Smooth muscle cell (in vitro differentiated cells): ENCODE measurements at regions not wholly inside any gene's neighbourhood (a gene's known extent, or its start where the extent isn't known, plus 50 kb on each side); places are given as distances from the start of the nearest gene placed in this dataset.

Experiments
- DNase-seq: peaks from one replicate; lab custom pipeline; 2025; ENCODE audit not compliant: unreplicated experiment; lab: John Stamatoyannopoulos, UW
- H2AFZ ChIP-seq: fragments of 200-600 bp; sonication (generic); 2 replicates; pipeline ENCODE4 v1.6.0; 2016; ENCODE audit warnings: antibody characterized with exemption, low read depth, mild to moderate bottlenecking
- H3F3A ChIP-seq: fragments of 200-600 bp; sonication (generic); 2 replicates; pipeline ENCODE4 v1.6.0; 2017; ENCODE audit warnings: antibody characterized with exemption, low read depth
- H3K27ac ChIP-seq: fragments of 200-600 bp; sonication (generic); 2 replicates; pipeline ENCODE4 v1.5.1; 2016; ENCODE audit warnings: low read depth, mild to moderate bottlenecking
- H3K27me3 ChIP-seq: fragments of 200-600 bp; sonication (generic); 2 replicates; pipeline ENCODE4 v1.6.1; 2016; ENCODE audit warnings: low read depth, mild to moderate bottlenecking
- H3K36me3 ChIP-seq: fragments of 200-600 bp; sonication (generic); 2 replicates; pipeline ENCODE4 v1.5.1; 2016; ENCODE audit warnings: low read depth
- H3K4me1 ChIP-seq: fragments of 200-600 bp; sonication (generic); 2 replicates; pipeline ENCODE4 v1.5.1; 2016; ENCODE audit warnings: low read depth
- H3K4me2 ChIP-seq: fragments of 200-600 bp; sonication (generic); 2 replicates; pipeline ENCODE4 v1.6.0; 2016; ENCODE audit warnings: mild to moderate bottlenecking
- H3K4me3 ChIP-seq: fragments of 200-600 bp; sonication (generic); 2 replicates; pipeline ENCODE4 v1.5.1; 2016; ENCODE audit warnings: mild to moderate bottlenecking
- H3K79me2 ChIP-seq: fragments of 200-600 bp; sonication (generic); 2 replicates; pipeline ENCODE4 v1.6.0; 2016; ENCODE audit warnings: low read depth, mild to moderate bottlenecking
- H3K9ac ChIP-seq: fragments of 200-600 bp; sonication (generic); 2 replicates; pipeline ENCODE4 v1.6.0; 2016; ENCODE audit warnings: low read depth
- H3K9me3 ChIP-seq: fragments of 200-600 bp; sonication (generic); replicated peaks from 2 replicates; pipeline ENCODE4 v1.5.1; 2016; ENCODE audit warnings: low read depth
- H4K20me1 ChIP-seq: fragments of 200-600 bp; sonication (generic); 2 replicates; pipeline ENCODE4 v1.6.0; 2016; ENCODE audit warnings: low read depth
- CTCF ChIP-seq: fragments of 200-600 bp; sonication (generic); IDR thresholded peaks from 2 replicates; pipeline ENCODE4 v1.5.1; 2017; ENCODE audit warnings: borderline replicate concordance, mild to moderate bottlenecking, antibody characterized with exemption; ENCODE audit not compliant: insufficient read depth, poor library complexity, severe bottlenecking
- WGBS: methylation state at CpG from one replicate; pipeline ENCODE4 v1.1.7; 2016; ENCODE audit warnings: low lambda C conversion rate; 5-methylcytosine and 5-hydroxymethylcytosine counted together

- Histone ChIP-seq H3K27ac (peak overlapping the region; percentile 86), H3K9ac (peak overlapping the region; percentile 63), H4K20me1 (no peaks in the 10 kb centered on the region), H3F3A (peaks cover 23% of the 10 kb centered on the region), H3K9me3 (no peaks in the 10 kb centered on the region), H3K4me2 (peak overlapping the region; percentile 18), H2AFZ (no peak overlapping the region), H3K4me1 (peaks cover 21% of the 10 kb centered on the region), H3K36me3 (no peaks in the 10 kb centered on the region), H3K4me3 (no peak overlapping the region), H3K27me3 (no peaks in the 10 kb centered on the region), H3K79me2 (no peaks in the 10 kb centered on the region)
- TF ChIP-seq CTCF = no peak
- peak; percentile 1 for DNase-seq
- WGBS = 2% methylated on average over 2 of the region's 2 CpGs
Measured at GRCh38 chr13:80037505-80037888, 303.4 kb downstream of the SPRY2 start.

DNA sequence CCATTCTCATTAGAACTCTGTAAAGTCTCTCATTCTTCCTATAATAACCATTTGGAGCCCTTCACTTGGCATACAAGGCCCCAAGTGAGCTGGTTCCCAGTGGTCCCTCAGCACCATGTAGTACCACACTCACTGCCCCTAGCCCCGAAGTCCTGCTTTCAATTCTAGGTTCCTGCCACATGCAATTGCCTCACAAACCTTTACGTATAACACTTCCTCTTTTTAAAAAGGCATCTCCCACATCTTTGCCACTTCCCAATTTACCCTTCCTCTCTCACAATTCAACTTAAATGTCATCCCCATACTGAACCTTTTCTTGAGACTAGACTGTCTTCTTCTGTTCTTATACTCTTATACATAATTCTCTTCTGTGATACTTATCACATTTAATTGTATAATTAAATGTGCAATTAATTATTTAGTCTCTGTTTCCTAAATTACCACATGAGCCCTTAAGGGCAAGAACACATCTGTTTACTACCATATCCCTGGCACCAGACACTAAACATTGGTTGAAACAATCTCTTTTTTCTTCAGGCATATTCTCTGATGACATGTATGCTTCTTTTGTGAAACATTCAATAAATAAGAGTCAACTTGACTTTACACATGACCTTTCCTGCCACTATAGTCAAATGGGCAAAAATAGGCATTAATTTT is 304.0 kb downstream of the SPRY2 start:
- Histone ChIP-seq H3K79me2 (no peaks in the 10 kb centered on the region), H3K9ac (peak overlapping the region; percentile 63), H3K9me3 (no peaks in the 10 kb centered on the region), H3K36me3 (no peaks in the 10 kb centered on the region), H3K27me3 (no peaks in the 10 kb centered on the region), H4K20me1 (no peaks in the 10 kb centered on the region), H3K4me3 (no peak overlapping the region), H3F3A (peaks cover 23% of the 10 kb centered on the region), H3K4me2 (peak overlapping the region; percentile 18), H3K4me1 (peaks cover 21% of the 10 kb centered on the region), H2AFZ (no peak overlapping the region), H3K27ac (peak overlapping the region; percentile 86)
- no peak for DNase-seq
- no peak for TF ChIP-seq CTCF
- WGBS = 84% methylated on average over 2 of the region's 2 CpGs

DNA sequence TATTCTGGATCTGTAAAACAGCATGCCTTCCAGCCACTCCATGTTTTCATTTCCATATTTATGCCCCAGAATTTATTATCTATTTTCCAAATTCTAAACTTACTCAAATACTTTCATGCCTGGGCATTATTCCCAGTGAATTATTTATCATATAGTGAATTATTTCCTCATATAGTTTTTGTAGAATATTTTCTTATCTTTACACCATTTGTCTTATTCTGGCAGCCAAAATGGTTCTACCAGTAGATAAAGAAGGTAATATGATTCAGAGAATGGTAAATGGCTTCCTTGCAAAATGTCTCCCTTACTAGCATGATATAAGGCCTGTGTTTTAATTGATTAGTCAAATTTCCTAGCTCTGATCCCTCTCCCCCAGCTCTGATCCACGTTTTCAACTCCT is 305.8 kb downstream of the SPRY2 start:
- 95% methylated on average over 1 of the region's 1 CpG for WGBS
- Histone ChIP-seq H4K20me1 (no peaks in the 10 kb centered on the region), H3K27ac (no peak overlapping the region), H2AFZ (no peak overlapping the region), H3K4me2 (no peak overlapping the region), H3K9ac (no peak overlapping the region), H3K79me2 (no peaks in the 10 kb centered on the region), H3K9me3 (no peaks in the 10 kb centered on the region), H3K4me1 (peaks cover 13% of the 10 kb centered on the region), H3K27me3 (no peaks in the 10 kb centered on the region), H3K4me3 (no peak overlapping the region), H3F3A (peaks cover 17% of the 10 kb centered on the region), H3K36me3 (no peaks in the 10 kb centered on the region)
- DNase-seq = no peak
- TF ChIP-seq CTCF = no peak

GRCh38 chr13:80033951-80034350 is 307.0 kb downstream of the SPRY2 start:
- Histone ChIP-seq H3K4me2 (no peak overlapping the region), H3K36me3 (no peaks in the 10 kb centered on the region), H3K9ac (no peak overlapping the region), H3K4me1 (peaks cover 9% of the 10 kb centered on the region), H3F3A (peaks cover 17% of the 10 kb centered on the region), H3K27ac (no peak overlapping the region), H2AFZ (no peak overlapping the region), H4K20me1 (no peaks in the 10 kb centered on the region), H3K9me3 (no peaks in the 10 kb centered on the region), H3K27me3 (no peaks in the 10 kb centered on the region), H3K4me3 (no peak overlapping the region), H3K79me2 (no peaks in the 10 kb centered on the region)
- 91% methylated on average over 2 of the region's 2 CpGs for WGBS
- no peak for TF ChIP-seq CTCF
- no peak for DNase-seq
